CD4-positive, alpha-beta T cell treated with Interleukin-15 for 1 hour (primary cell): ENCODE measurements at regions not wholly inside any gene's neighbourhood (a gene's known extent, or its start where the extent isn't known, plus 50 kb on each side); places are given as distances from the start of the nearest gene placed in this dataset.

Experiments used
- DNase-seq: peaks from one replicate; pipeline ENCODE4 v3.0.0-alpha.2; 2020

- no peak for DNase-seq
Measured at GRCh38 chr6:151701911-151702562, 105.4 kb upstream of the ESR1 start.

- no peak for DNase-seq
Measured at GRCh38 chr6:151702851-151703658, 104.4 kb upstream of the ESR1 start.

- no peak for DNase-seq
Measured at GRCh38 chr6:151704383-151704782, 103.1 kb upstream of the ESR1 start.

- DNase-seq = no peak
Measured at GRCh38 chr6:151705993-151706733, 101.3 kb upstream of the ESR1 start.

GRCh38 chr6:151709329-151709728 lies 98.2 kb upstream of the ESR1 start:
- DNase-seq = no peak

- DNase-seq = no peak
Measured at GRCh38 chr6:151716526-151716932, 91.0 kb upstream of the ESR1 start.

GRCh38 chr6:151719070-151719469 lies 88.4 kb upstream of the ESR1 start:
- no peak for DNase-seq

- no peak for DNase-seq
Measured at GRCh38 chr6:151721146-151721545, 86.3 kb upstream of the ESR1 start.

- DNase-seq = no peak
Measured at GRCh38 chr6:151721671-151722070, 85.8 kb upstream of the ESR1 start.

- DNase-seq = no peak
Measured at GRCh38 chr6:151722342-151722741, 85.1 kb upstream of the ESR1 start.

- DNase-seq = no peak
Measured at GRCh38 chr6:151723152-151723551, 84.3 kb upstream of the ESR1 start.

- DNase-seq = no peak
Measured at GRCh38 chr6:151729829-151730495, 77.5 kb upstream of the ESR1 start.

- DNase-seq = no peak
Measured at GRCh38 chr6:151730496-151730870, 77.0 kb upstream of the ESR1 start.

GRCh38 chr6:151731313-151731712 lies 76.2 kb upstream of the ESR1 start:
- DNase-seq = no peak

- no peak for DNase-seq
Measured at GRCh38 chr6:151733680-151734320, 73.7 kb upstream of the ESR1 start.

- DNase-seq = no peak
Measured at GRCh38 chr6:151738267-151738666, 69.2 kb upstream of the ESR1 start.

- DNase-seq = no peak
Measured at GRCh38 chr6:151738960-151739359, 68.5 kb upstream of the ESR1 start.

- DNase-seq = no peak
Measured at GRCh38 chr6:151740820-151741219, 66.7 kb upstream of the ESR1 start.

GRCh38 chr6:151747896-151748295 lies 59.6 kb upstream of the ESR1 start:
- DNase-seq = no peak

- DNase-seq = no peak
Measured at GRCh38 chr6:151749341-151749740, 58.1 kb upstream of the ESR1 start.

- DNase-seq = no peak
Measured at GRCh38 chr6:151753581-151753980, 53.9 kb upstream of the ESR1 start.

GRCh38 chr6:151757506-151757955 lies 50.0 kb upstream of the ESR1 start:
- peak; percentile 40 for DNase-seq
